Astrocyte of the cerebellum (primary cell): ENCODE measurements at regions not wholly inside any gene's neighbourhood (a gene's known extent, or its start where the extent isn't known, plus 50 kb on each side); places are given as distances from the start of the nearest gene placed in this dataset.
"Not testable (repeated sequence)": the region's sequence is repeated elsewhere in the genome, so short reads cannot be mapped to it uniquely, and the experiment has no call there.

Source experiments
- DNase-seq: peaks from one replicate; pipeline ENCODE4 v3.0.0-alpha.2; 2011; ENCODE audit warnings: low read depth
- H3K4me3 ChIP-seq: 2 replicates; pipeline ENCODE4 v1.5.1; 2011; ENCODE audit warnings: mild to moderate bottlenecking, low read depth, low read length, moderate library complexity
- in situ Hi-C: cut with HindIII; loops from 2 replicates; pipeline ENCODE4 v1.10.0; 2017; ENCODE audit warnings: low sequenced_read_pairs
- TF ChIP-seq, protein P1 (sequence below): IDR thresholded peaks from 2 replicates; pipeline ENCODE4 v1.5.1; 2012; ENCODE audit warnings: low read length, low read depth, moderate library complexity, mild to moderate bottlenecking; ENCODE audit errors: missing control alignments

DNA sequence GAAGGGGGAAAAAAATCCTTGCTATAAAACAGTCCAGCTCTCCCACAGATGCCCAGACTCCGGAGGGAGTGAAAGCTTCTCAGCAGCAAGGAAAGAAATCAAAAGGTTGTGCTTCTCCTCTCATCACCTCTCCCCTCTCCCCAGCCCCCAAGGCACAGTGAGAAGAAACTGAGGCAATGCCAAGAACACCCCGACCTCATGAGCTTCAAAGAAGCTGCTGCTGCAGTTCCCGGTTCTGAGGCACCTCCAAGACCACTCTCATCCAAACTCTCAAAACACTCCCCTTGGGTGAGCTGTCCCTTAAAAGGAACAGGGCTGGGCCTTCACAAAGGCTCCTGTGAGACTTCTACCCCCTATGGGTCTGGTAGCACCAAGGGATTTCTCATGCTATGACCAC lies 62.0 kb upstream of the KLF7 start:
- no peak overlapping the region for H3K4me3 ChIP-seq
- TF ChIP-seq, protein P1, sequence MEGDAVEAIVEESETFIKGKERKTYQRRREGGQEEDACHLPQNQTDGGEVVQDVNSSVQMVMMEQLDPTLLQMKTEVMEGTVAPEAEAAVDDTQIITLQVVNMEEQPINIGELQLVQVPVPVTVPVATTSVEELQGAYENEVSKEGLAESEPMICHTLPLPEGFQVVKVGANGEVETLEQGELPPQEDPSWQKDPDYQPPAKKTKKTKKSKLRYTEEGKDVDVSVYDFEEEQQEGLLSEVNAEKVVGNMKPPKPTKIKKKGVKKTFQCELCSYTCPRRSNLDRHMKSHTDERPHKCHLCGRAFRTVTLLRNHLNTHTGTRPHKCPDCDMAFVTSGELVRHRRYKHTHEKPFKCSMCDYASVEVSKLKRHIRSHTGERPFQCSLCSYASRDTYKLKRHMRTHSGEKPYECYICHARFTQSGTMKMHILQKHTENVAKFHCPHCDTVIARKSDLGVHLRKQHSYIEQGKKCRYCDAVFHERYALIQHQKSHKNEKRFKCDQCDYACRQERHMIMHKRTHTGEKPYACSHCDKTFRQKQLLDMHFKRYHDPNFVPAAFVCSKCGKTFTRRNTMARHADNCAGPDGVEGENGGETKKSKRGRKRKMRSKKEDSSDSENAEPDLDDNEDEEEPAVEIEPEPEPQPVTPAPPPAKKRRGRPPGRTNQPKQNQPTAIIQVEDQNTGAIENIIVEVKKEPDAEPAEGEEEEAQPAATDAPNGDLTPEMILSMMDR, result no peak
- in situ Hi-C loops, result loop anchor here (5.0 kb wide), 1 partner anchor 60 kb away; the partner anchor contains the start of gene KLF7
- DNase-seq, result no peak

GRCh38 chr2:207228402-207228801 lies 62.7 kb upstream of the KLF7 start:
- in situ Hi-C loops, result loop anchor here (5.0 kb wide), 1 partner anchor 61 kb away; the partner anchor contains the start of gene KLF7
- TF ChIP-seq, protein P1, result no peak
- DNase-seq, result no peak
- no peak overlapping the region for H3K4me3 ChIP-seq

- H3K4me3 ChIP-seq, result no peak overlapping the region
- in situ Hi-C loops, result loop anchor here (5.0 kb wide), 1 partner anchor 62 kb away; the partner anchor contains the start of gene KLF7
- TF ChIP-seq, protein P1, result no peak
- no peak for DNase-seq
These were observed 63.4 kb upstream of the KLF7 start for GRCh38 chr2:207229161-207229560.

DNA sequence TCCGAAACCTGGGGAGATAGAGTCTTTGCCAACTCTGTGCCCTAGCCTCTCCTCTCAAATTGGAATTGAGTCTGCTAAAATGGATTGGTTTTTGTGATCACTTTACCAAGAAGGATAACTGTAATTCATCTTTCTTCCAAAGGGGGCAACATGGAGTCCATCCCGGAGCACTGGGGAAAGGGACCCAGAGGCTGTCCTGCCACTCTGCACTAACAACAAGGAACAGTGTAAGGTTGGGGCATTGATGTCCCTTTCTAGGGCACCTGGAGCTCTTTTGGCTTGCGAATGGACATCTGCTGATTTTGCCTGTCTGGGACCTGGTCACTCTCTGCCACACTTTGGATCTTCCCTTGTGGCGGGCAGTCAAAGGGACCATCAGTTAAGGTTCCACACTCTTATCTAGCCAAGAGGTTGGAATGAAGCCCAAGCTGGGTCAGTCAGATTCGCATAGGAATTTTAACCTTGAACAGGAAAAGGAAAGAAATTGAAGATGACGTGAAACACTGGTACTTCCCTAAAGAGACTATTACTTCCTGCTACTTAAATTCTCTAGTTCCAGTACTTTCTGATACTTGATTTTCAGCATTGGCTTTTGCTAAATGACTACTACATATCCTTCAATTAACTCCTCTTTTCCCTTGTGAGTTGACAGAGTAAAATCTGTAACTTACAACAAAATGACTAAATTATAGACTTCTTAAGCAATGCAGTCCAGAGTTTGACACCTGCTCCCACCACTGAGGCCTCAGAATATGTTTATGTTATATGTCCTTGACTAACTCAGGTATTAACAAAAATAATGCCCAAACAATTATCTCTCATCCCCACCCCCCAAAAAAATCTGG lies 64.7 kb upstream of the KLF7 start:
- no peak for DNase-seq
- TF ChIP-seq, protein P1, result peak; percentile 56
- H3K4me3 ChIP-seq, result no peak overlapping the region
- in situ Hi-C loops, result no loop called here

DNA sequence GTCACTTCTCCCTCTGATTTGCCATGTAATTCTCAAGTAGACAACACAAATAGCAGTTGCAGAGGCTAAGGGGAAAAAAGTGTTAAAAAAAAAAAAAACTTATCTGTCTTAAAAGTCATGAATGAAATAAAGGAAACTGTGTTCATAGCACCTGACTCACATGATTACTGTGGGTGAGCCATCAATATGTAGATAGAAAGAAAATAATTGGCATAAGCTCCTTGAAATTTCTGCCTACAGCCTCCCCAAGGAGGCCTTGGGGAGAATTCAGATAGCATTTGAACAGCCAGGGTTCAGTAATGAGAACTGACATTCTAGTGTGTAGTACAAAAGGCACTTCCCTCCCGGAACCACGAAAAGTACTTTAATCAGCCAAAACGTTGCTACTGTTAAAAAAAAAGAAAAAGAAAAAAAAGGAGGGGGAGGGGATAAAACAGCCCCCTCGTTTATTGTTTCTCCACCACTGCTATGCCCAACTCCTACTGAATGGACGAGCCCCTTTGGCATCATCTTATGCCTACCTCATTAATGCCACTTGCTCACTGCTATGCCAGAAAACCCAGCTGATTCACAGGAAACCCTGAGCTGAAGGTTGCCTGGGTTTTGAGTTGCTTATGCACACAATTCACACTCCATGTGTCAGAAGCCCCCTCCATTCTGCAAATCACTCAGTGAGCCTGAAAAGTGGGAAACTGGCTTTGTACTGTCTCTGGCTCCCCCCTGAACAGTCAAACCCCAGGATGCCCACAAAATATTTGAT lies 65.5 kb upstream of the KLF7 start:
- H3K4me3 ChIP-seq, result no peak overlapping the region
- no peak for DNase-seq
- TF ChIP-seq, protein P1, result no peak
- in situ Hi-C loops, result no loop called here

DNA sequence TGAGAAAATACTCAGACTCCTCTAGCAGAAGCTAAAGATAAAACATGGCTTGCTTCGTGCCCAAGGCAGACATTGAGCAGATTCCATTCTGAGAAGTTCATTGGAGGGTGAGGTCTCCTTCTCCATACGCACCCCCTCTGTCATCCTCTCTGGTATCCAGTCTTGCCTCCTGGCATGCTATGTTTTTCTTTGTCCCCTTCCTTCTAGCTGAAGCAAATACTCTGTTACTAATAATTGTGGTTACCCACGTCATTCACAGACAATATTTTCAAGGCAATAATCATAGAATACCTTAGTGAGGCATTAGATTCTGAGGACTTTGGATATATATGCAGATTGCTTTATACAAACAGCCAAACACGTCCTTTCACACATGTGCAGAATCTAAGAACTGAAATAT lies 66.2 kb upstream of the KLF7 start:
- TF ChIP-seq, protein P1, result no peak
- H3K4me3 ChIP-seq, result no peak overlapping the region
- in situ Hi-C loops, result no loop called here
- DNase-seq, result no peak

GRCh38 chr2:207233141-207233540 lies 67.4 kb upstream of the KLF7 start:
- H3K4me3 ChIP-seq, DNase-seq, in situ Hi-C loops: not testable (repeated sequence)
